HG02798 (cell line): ENCODE measurements at regions not wholly inside any gene's neighbourhood (a gene's known extent, or its start where the extent isn't known, plus 50 kb on each side); places are given as distances from the start of the nearest gene placed in this dataset.

ENCODE experiments used
- ATAC-seq: cut with Tn5 transposase; IDR thresholded peaks from one replicate; pipeline ENCODE4 v1.9.1; 2021; ENCODE audit warnings: mild to moderate bottlenecking; ENCODE audit not compliant: unreplicated experiment, poor library complexity

DNA sequence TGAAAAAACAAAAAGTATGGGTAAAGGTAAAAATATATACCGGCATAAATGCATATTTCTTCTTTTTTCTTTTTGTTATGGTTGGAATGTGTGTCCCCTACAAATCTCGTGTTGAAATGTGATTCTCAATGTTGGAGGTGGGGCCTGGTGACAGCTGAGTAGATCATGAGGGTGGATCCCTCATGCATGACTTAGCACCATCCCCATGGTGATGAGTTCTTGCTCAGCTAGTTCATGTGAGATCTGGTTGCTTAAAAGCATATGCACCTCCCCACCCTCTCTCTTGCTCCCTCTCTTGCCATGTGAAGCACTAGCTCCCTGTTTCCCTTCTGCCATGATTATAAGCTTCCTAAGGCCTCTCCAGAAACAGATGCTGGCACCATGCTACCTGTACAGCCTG is 93.3 kb downstream of the HYCC1 start:
- no peak for ATAC-seq

DNA sequence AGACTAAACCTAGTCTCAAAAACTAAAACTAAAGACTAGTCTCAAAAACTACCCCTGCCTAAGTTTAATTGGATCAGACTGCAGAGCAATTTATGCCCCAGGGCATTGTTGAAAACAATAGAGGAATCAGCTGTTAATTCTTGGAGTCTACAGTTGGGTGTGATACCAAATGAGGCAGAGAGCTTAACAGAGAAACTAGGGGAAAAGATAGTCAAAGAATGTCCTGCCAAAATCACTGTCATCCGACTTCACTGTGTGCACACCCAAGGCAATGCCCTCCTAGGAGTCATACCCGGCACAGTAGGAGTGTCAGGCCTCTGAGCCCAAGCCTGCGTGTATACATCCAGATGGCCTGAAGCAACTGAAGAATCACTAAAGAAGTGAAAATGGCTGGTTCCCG is 90.5 kb upstream of the TOMM7 start:
- no peak for ATAC-seq

DNA sequence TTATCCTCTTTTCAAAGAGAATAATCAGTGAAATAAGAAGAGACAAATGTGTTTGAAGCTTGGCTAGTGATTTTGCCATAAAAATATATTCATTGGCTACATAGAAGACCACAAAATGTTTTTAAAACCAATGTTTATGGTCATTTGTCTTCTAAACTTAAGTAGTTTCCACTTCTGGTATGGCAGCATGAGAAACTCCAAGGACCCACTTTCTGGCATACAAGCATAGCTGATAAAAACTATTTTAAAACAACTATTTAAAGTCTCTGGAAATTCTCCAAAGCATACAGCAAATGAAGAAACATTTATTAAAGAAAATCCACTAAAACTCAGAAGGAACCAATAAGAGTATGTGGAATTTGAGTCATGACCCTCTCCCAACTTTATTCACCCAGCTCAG is 89.2 kb upstream of the TOMM7 start:
- ATAC-seq = no peak

DNA sequence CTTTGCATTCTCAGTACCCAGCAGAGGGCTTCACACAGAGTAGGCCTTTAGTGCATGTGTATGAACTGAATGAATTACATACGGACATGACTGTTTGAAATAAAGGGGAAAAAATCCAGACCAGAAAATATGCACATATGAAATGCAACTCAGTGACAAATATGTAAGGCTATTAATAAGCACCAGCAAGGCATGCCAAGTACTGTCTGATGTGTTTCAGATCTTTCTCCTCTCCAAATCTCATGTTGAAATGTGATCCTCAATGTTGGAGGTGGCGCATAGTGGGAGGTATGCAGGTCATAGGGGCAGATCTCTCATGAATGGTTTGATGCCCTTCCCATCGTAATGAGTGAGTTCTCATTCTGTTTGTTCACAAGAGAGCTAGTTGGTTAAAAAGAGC is 87.3 kb upstream of the TOMM7 start:
- no peak for ATAC-seq

DNA sequence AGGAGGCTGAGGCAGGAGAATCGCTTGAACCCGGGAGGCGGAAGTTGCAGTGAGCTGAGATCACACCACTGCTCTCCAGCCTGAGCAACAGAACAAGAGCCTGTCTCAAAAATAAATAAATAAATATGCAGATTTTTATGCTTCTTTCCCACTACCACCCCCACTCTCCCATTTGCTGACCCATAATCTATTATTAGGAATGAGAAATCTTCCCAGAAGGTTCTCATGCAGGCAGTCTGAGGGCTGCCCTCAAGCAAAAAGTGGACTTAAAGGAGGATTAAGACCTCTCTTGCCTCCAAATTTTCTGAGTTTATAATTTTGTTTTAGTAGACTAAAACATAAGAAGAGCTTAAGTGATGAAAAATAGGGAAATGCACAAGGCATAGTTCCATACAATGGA is 85.2 kb upstream of the TOMM7 start:
- no peak for ATAC-seq

DNA sequence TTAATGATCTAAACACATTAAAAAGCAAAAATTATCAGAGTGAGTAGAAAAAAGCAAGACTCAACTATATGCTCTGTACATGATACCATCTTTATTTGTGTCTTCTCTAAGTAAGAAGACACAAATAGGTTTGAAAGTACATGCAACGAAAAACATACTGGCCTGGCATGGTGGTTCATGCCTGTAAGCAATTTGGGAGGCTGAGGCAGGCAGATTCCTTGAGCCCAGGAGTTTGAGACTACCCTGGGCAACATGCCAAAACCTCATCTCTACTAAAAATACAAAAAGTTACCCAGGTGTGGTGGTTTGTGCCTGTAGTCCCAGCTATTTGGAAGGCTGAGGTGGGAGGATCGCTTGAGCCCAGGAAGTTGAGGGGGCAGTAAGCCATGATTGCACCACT is 78.1 kb upstream of the TOMM7 start:
- no peak for ATAC-seq

DNA sequence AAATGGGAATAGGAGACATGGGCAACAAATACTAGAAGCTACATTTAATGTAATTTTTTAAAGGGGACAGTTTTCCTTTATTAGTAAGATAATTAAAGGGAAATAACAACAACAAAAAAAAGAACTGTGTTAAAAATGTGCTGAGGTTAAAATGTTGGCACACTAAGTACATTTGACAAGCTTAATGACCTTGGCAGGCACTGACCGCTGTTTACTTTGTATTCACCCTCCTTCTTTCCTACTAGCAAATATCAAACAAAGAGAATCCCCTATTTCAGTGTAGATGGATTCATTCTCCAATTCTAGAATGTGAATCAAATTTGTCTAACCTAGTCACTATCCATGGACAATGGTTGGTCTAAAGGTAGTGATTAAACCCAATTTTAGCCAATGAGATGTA is 77.5 kb upstream of the TOMM7 start:
- no peak for ATAC-seq

DNA sequence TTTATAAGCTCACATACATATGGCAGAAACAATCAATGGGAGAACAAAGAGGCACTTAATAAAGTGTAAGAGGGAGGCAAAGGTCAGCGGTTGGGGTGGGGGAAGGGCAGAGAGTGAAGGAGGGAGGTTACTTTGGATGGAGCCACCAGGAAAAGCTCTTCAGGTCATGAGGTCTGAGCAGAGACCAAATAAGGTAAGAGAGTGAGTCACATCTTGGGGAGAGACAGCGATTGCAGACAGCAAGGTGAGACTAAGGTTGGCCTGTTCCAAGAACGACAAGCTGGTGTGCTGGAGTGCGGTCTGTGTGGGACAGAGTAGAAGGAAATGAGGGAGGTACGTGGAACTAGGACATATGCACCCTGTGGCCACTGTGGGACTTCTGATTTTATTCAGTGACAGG is 74.3 kb upstream of the TOMM7 start:
- ATAC-seq = no peak

DNA sequence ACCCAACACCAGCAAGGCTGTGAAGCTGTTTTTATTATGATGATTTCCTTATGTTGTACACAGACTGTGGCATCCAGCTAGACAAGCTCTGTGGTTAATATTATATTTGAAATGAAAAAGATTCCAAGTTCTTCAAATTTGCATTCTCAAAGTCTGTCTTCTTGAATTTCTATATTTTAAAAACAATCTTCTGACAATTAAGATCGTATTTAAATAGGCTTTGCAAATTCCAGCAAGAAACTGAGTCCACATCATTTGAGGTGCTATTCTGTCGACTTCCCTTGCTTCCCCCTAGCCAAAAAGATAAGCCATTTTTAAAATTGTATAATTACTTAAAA is 73.1 kb upstream of the TOMM7 start:
- no peak for ATAC-seq

DNA sequence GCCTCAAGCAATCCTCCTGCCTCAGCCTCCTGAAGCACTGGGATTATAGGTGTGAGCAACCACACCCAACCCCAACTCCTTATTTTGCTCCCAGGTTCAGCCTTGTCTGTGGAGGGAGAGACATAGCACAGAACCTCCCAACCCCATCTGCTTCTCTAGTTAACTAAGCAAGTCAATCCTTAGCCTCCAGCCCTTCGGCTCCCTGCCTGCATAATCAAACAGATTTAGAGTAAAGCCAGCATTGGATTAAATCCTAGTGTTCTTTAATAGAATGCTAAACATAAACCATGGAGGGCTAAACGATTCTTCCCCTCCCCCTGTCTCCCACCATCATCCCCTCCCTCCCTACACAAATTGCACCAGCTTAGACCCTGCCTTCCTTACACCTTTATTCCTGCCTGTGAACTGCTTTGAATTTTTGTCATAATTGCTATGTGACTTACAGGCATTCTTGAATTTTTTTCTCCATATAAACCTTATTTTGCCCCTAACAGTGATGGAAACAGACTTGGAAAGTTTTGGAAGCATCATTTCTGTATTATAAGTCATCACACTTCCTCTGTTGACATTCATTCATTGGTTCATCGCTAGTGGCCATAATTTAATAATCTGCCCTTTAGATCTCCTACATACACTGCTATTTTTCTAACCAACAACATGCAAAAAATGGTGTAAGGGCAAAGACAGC is 72.6 kb upstream of the TOMM7 start:
- no peak for ATAC-seq

DNA sequence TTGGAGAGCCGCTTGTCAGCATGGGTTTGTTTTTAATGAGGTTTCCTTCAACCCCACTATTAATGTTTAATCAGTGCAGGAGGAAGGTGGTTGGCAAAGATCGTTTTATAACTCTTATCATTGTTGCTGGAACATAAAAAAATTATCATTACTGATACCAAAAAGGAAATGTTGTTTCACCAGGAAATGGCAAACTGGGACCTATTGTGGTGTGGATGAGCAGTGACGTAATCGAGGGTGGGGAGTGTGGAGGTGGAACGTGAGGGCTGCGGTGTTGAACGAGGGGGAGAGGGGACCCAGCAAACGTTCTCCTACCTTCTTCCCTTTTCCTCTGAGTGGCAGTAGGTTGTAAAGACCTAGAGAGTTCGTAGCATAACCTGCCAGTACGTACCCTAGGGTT is 71.9 kb upstream of the TOMM7 start:
- no peak for ATAC-seq

DNA sequence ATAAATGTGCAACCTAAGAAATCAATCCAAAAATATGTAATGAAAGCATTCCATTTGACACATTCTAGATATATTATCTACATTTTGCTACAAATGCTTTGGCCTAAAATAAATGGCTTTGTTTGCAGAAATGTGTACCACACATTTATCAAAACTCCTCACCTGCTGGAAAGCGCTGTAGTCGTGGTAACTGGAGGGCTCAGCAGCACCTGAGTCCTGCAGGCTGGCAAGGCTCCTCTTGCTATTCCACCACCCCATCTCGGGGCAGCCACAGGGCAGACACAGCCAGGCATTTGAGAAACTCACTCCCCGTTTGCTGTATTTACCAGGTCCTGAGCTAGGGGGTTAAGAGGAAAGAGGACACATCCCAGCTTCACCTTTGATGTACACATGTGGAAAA is 68.1 kb upstream of the TOMM7 start:
- ATAC-seq = no peak

DNA sequence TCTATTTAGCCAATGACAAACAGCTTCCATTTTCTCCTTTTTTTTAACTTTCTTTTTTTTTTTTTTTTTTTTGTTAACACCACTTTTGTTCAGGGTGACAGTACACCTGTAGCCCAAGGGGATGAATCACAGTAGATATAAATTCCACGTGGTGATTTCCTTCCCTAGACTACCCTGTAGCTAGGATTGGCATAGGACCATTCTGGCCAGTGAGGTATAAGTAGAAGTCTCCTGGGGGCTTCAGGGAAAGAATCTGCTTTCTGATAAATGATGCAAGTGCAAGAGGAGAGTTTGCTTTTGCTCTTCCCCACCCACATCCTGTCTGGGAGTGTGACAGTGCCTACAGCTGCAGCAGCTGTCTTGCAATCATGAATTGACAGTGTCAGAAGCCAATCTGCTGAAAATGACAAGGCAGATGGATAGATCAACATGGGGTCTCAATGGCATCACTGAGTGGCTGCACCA is 63.2 kb upstream of the TOMM7 start:
- peak; percentile 95 for ATAC-seq

DNA sequence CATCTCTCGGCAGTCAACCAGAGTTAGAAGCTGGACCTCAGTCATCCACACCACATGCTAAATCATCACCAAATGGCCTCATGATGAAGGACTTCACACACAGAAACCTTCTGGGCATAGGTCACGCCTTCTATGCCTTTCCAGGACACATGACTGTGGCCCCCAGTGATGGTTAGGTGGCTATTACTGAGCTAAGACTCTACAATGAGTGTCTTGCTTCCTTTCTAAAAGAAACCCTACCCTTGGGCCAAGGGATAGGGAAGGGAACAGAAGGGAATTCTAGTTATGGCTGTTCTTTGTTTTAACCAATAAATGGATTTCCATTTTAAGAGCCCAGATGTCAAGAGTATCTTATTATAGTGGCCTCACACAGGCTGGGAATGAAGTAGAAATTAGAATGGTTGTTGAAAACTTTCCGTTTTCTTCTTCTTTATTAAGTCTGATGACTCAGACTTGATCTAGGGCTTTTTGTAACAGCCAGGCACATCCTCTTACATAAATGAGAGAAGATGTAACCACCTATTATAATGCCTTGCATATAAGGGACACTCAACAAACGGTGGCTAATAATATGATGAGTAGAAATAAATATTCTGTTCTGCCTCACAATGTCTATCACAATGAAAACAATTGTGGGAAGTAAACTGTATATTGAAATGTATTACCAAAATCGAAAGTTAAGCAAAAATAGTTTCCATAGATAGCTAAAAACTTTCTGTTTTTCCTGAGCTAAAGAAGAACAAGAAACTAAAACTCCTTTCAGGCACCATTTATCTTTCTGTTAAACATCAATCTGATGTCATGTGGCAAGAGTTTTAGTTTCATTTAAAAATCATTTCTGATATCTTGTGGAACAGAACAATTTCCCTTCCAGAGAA is 62.5 kb upstream of the TOMM7 start:
- ATAC-seq = peak; percentile 58

DNA sequence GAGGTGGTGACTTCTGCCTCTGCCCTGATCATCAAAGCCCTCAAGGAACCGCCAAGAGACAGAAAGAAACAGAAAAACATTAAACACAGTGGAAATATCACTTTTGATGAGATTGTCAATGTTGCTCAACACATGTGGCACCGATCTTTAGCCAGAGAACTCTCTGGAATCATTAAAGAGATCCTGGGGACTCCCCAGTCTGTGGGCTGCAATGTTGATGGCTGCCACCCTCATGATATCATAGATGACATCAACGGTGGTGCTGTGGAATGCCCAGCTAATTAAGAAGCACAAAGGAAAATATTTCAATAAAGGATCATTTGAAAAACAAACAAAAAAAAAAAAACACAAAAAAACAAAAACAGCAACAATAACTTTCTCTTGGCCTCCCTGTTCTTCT is 59.5 kb upstream of the TOMM7 start:
- no peak for ATAC-seq

DNA sequence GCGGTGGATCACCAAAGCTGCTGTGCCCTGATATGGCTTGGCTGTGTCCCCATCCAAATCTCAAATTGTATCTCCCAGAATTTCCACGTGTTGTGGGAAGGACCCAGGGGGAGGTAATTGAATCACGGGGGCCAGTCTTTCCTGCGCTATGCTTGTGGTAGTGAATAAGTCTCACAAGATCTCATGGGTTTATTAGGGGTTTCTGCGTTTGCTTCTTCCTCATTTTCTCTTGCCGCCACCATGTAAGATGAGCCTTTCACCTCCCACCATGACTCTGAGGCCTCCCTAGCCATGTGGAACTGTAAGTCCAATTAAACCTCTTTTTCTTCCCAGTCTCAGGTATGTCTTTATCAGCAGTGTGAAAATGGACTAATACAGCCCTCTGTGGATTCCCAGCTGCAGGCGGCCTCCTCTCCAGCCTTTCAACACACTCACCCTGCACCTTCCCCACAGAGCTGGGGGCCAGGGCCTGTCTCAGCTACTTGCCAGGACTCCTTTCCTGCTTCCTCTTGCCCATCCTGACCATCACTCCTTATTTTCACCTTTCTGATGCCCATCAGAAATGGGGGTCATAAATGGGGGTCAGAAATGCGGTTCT is 57.2 kb upstream of the TOMM7 start:
- ATAC-seq = no peak

DNA sequence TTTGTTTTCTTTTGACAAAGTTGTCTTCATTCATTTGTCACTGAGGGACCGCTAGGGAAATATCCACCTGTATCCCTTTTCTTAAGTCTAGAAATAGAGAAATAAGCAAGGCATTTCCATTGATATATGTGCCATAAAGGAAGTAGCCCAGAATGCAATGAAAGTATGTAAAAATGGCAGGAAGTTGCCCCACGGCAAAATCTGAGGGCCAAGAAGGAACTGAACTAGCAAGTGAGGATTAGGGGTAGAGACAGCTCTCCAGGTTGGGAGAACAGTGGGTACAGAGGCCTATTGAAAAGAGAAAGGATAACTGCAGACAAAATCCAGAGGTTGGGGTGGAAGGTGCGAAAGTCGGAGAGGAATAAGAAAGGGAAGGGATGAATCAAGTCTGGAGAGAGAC is 56.6 kb upstream of the TOMM7 start:
- no peak for ATAC-seq

DNA sequence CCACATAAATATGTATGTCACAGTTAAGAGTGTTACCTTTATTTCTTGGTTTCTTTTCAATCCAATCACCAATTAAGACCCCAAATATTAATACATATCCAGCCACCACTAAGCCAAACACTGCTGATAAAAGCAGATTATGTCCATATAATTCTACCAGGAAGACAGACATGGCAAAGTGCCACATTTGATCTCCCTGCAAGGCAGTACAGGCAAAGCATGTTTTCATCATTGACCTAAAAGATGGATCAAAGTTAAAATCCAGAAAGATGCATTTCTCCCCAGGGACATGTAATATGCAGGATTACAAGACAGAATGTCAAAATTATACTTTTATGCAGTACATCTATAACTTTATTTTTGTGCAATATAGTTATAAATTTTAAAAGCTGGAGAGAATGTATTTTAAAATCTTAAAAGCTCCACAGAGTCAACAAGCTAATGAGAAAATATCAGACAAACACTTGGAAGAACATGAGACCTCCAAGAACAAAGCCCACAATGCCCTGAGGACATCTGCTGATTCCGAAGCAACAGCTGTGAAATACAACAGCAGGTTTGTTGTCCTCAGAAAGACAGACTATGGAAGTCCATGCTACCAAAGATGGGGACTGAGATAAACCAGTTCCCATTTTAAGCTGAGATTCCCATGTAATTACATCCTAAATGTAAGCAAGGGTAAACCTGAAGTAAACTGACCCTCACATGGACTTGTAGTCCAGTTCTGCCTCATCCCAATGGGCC is 54.5 kb upstream of the TOMM7 start:
- ATAC-seq = no peak

DNA sequence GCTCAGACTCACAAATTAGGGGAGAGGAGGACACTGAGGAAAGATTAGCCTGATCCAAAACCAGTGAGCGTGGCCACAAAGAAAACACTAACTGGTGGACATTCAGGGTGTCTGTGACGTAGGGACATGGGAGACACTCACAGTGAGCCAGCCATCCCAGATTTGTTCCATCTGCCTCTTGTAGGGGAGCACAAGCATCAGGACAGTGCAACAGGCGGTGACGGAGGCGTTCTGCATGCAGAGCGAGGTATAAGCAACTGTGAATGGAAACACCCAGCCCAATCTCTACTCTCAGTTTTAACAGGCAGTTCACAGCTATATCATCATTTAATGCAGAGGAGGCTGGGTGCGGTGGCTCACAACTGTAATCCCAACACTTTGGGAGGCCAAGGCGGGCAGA is 52.8 kb upstream of the TOMM7 start:
- ATAC-seq = no peak

DNA sequence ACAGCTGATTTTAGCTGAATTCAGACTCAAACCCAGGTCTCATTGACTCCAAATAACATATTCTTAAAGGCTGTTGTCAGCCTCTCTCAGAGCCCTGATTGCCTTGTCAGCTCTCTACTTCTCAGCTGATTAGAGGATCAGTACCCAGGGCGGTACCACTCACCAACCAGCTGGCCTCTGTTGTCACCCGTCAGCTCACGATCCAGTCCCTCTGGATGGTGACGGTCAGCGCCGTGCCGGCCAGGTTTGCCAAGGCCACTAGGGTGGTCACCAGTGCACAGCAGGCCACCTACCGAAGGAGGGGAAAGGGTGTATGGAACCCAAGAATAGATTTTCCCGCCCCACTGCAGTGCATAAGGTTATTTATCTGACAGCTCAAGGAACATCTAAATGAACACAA is 52.3 kb upstream of the TOMM7 start:
- no peak for ATAC-seq
